ENCODE measurements at regions not wholly inside any gene's neighbourhood (a gene's known extent, or its start where the extent isn't known, plus 50 kb on each side); places are given as distances from the start of the nearest gene placed in this dataset.
"Not testable (repeated sequence)": the region's sequence is repeated elsewhere in the genome, so short reads cannot be mapped to it uniquely, and the experiment has no call there.

GRCh38 chr19:30102239-30102638 is 160.2 kb downstream of the URI1 start:
- DNase-seq (ENCODE audit: insufficient read length, low spot score): no peak
- no peak for FAIRE-seq
- no peak for TF ChIP-seq POLR2A (IDR thresholded peaks at IDR 0.05; ENCODE audit: low read depth, low read length)

GRCh38 chr19:30102666-30103065 is 160.6 kb downstream of the URI1 start:
- FAIRE-seq (no peak), DNase-seq (ENCODE audit: insufficient read length, low spot score) (no peak)
- TF ChIP-seq POLR2A (IDR thresholded peaks at IDR 0.05; ENCODE audit: low read depth, low read length): no peak

GRCh38 chr19:30103981-30104380 is 161.9 kb downstream of the URI1 start:
- FAIRE-seq: no peak
- no peak for TF ChIP-seq POLR2A (IDR thresholded peaks at IDR 0.05; ENCODE audit: low read depth, low read length)
- no peak for DNase-seq (ENCODE audit: insufficient read length, low spot score)

GRCh38 chr19:30105316-30105715 is 163.3 kb downstream of the URI1 start:
- FAIRE-seq: no peak
- DNase-seq (ENCODE audit: insufficient read length, low spot score): no peak
- TF ChIP-seq POLR2A (IDR thresholded peaks at IDR 0.05; ENCODE audit: low read depth, low read length): no peak

GRCh38 chr19:30105727-30106126 is 163.7 kb downstream of the URI1 start:
- TF ChIP-seq POLR2A (IDR thresholded peaks at IDR 0.05; ENCODE audit: low read depth, low read length): no peak
- DNase-seq (ENCODE audit: insufficient read length, low spot score) (no peak), FAIRE-seq (no peak)

- no peak for DNase-seq (ENCODE audit: insufficient read length, low spot score)
- TF ChIP-seq POLR2A (IDR thresholded peaks at IDR 0.05; ENCODE audit: low read depth, low read length): no peak
- FAIRE-seq: no peak
These were observed 164.5 kb downstream of the URI1 start for GRCh38 chr19:30106417-30107095.

- no peak for FAIRE-seq
- DNase-seq (ENCODE audit: insufficient read length, low spot score): no peak
- no peak for TF ChIP-seq POLR2A (IDR thresholded peaks at IDR 0.05; ENCODE audit: low read depth, low read length)
These were observed 165.2 kb downstream of the URI1 start for GRCh38 chr19:30107251-30107650.

GRCh38 chr19:30109565-30109964 is 167.5 kb downstream of the URI1 start:
- DNase-seq (ENCODE audit: insufficient read length, low spot score) (no peak), FAIRE-seq (no peak)
- no peak for TF ChIP-seq POLR2A (IDR thresholded peaks at IDR 0.05; ENCODE audit: low read depth, low read length)

- DNase-seq (ENCODE audit: insufficient read length, low spot score): no peak
- FAIRE-seq: no peak
- no peak for TF ChIP-seq POLR2A (IDR thresholded peaks at IDR 0.05; ENCODE audit: low read depth, low read length)
These were observed 169.2 kb downstream of the URI1 start for GRCh38 chr19:30111021-30111855.

GRCh38 chr19:30112171-30112570 is 170.1 kb downstream of the URI1 start:
- FAIRE-seq (no peak), DNase-seq (ENCODE audit: insufficient read length, low spot score) (no peak)
- TF ChIP-seq POLR2A (IDR thresholded peaks at IDR 0.05; ENCODE audit: low read depth, low read length): no peak

GRCh38 chr19:30112666-30113065 is 170.6 kb downstream of the URI1 start:
- DNase-seq (ENCODE audit: insufficient read length, low spot score): no peak
- no peak for FAIRE-seq
- no peak for TF ChIP-seq POLR2A (IDR thresholded peaks at IDR 0.05; ENCODE audit: low read depth, low read length)

- no peak for TF ChIP-seq POLR2A (IDR thresholded peaks at IDR 0.05; ENCODE audit: low read depth, low read length)
- DNase-seq (ENCODE audit: insufficient read length, low spot score) (no peak), FAIRE-seq (no peak)
These were observed 171.1 kb downstream of the URI1 start for GRCh38 chr19:30113186-30113585.

GRCh38 chr19:30114095-30114494 is 172.1 kb downstream of the URI1 start:
- not testable (repeated sequence) for DNase-seq (ENCODE audit: insufficient read length, low spot score); FAIRE-seq

GRCh38 chr19:30115947-30116346 is 173.9 kb downstream of the URI1 start:
- TF ChIP-seq POLR2A (IDR thresholded peaks at IDR 0.05; ENCODE audit: low read depth, low read length): no peak
- FAIRE-seq: no peak
- no peak for DNase-seq (ENCODE audit: insufficient read length, low spot score)

- no peak for TF ChIP-seq POLR2A (IDR thresholded peaks at IDR 0.05; ENCODE audit: low read depth, low read length)
- DNase-seq (ENCODE audit: insufficient read length, low spot score): no peak
- no peak for FAIRE-seq
These were observed 174.5 kb downstream of the URI1 start for GRCh38 chr19:30116530-30116929.
